Ascending aorta (tissue), 2 donors: ENCODE measurements at regions not wholly inside any gene's neighbourhood (a gene's known extent, or its start where the extent isn't known, plus 50 kb on each side); places are given as distances from the start of the nearest gene placed in this dataset.
"Not testable (repeated sequence)": the region's sequence is repeated elsewhere in the genome, so short reads cannot be mapped to it uniquely, and the experiment has no call there.

ENCODE experiments used
- DNase-seq, 2 donors: peaks; one replicate each; pipeline ENCODE4 v3.0.0-alpha.2; 2019; ENCODE audit warnings: low spot score in 2 of 2
- H3K27ac ChIP-seq, 2 donors: fragments of 200-600 bp; sonication (generic); one replicate each; pipeline ENCODE4 v1.5.1; 2016 to 2017; ENCODE audit warnings: mild to moderate bottlenecking in 1 of 2
- H3K27me3 ChIP-seq: fragments of 200-600 bp; sonication (generic); one replicate; pipeline ENCODE4 v1.5.1; 2017
- H3K36me3 ChIP-seq, 2 donors: fragments of 200-600 bp; sonication (generic); one replicate each; pipeline ENCODE4 v1.5.1; 2016
- H3K4me1 ChIP-seq, 2 donors: fragments of 200-600 bp; sonication (generic); one replicate each; pipeline ENCODE4 v1.5.1; 2016 to 2017; ENCODE audit warnings: mild to moderate bottlenecking in 1 of 2
- H3K4me3 ChIP-seq, 2 donors: fragments of 200-600 bp; sonication (generic); one replicate each; pipeline ENCODE4 v1.5.1; 2016 to 2017; ENCODE audit warnings: mild to moderate bottlenecking in 1 of 2
- H3K9me3 ChIP-seq, 2 donors: fragments of 200-600 bp; sonication (generic); one replicate each; pipeline ENCODE4 v1.5.1; 2016
- intact Hi-C: fragments of 100-400 bp; cut with DNase I; formaldehyde crosslinking; loops from one replicate; pipeline ENCODE4 v1.15.1; 2023
- TF ChIP-seq, protein P1 (sequence below), 3 experiments: fragments of 200-600 bp in 2 of 3; fragments of 450-650 bp in 1 of 3; sonication (generic) in 2 of 3; IDR thresholded peaks; one replicate each; pipeline ENCODE4 v1.5.1; 2016 to 2019; ENCODE audit warnings: antibody characterized with exemption in 3 of 3, mild to moderate bottlenecking in 1 of 3, moderate library complexity in 1 of 3

DNA sequence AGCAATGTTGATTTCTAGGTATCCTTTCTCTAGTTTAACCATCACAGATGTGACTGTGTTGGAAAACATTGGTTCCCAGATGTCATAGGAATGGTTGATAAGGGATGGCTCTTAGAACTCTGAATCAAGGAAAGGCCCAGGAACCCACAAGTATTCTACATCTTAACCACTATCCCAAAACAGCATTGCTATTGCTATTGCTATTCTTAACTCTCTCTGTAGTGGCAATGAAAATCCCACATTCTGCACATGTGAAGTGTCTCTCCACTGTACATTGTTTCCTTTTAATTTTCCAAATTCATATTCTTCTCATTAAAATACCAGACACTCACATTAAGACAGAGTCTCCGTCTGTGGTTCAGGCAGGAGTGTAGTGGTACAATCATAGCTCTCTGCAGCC is 420.4 kb upstream of the RUNX1 start:
- H3K4me3 ChIP-seq, result no peak overlapping the region
- H3K36me3 ChIP-seq, result no peaks in the 10 kb centered on the region
- intact Hi-C loops, result no loop called here
- H3K9me3 ChIP-seq, result no peaks in the 10 kb centered on the region
- TF ChIP-seq, protein P1, sequence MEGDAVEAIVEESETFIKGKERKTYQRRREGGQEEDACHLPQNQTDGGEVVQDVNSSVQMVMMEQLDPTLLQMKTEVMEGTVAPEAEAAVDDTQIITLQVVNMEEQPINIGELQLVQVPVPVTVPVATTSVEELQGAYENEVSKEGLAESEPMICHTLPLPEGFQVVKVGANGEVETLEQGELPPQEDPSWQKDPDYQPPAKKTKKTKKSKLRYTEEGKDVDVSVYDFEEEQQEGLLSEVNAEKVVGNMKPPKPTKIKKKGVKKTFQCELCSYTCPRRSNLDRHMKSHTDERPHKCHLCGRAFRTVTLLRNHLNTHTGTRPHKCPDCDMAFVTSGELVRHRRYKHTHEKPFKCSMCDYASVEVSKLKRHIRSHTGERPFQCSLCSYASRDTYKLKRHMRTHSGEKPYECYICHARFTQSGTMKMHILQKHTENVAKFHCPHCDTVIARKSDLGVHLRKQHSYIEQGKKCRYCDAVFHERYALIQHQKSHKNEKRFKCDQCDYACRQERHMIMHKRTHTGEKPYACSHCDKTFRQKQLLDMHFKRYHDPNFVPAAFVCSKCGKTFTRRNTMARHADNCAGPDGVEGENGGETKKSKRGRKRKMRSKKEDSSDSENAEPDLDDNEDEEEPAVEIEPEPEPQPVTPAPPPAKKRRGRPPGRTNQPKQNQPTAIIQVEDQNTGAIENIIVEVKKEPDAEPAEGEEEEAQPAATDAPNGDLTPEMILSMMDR (IDR thresholded peaks at IDR 0.05), result no peak
- H3K27me3 ChIP-seq, result no peaks in the 10 kb centered on the region
- H3K4me1 ChIP-seq, result no peaks in the 10 kb centered on the region
- H3K27ac ChIP-seq, result no peak overlapping the region
- no peak for DNase-seq

GRCh38 chr21:35468991-35469390 is 419.9 kb upstream of the RUNX1 start:
- no peak for DNase-seq
- Histone ChIP-seq H3K9me3 (no peaks in the 10 kb centered on the region), H3K4me1 (no peaks in the 10 kb centered on the region), H3K27ac (no peak overlapping the region), H3K27me3 (no peaks in the 10 kb centered on the region), H3K4me3 (no peak overlapping the region), H3K36me3 (no peaks in the 10 kb centered on the region)
- intact Hi-C loops, result no loop called here
- TF ChIP-seq, protein P1 (IDR thresholded peaks at IDR 0.05), result no peak

- Histone ChIP-seq H3K36me3 (no peaks in the 10 kb centered on the region), H3K27me3 (no peaks in the 10 kb centered on the region), H3K27ac (no peak overlapping the region), H3K4me3 (no peak overlapping the region), H3K9me3 (no peaks in the 10 kb centered on the region), H3K4me1 (no peaks in the 10 kb centered on the region)
- intact Hi-C loops, result no loop called here
- no peak for DNase-seq
- TF ChIP-seq, protein P1 (IDR thresholded peaks at IDR 0.05), result no peak
Measured at GRCh38 chr21:35467566-35467965, 418.5 kb upstream of the RUNX1 start.

DNA sequence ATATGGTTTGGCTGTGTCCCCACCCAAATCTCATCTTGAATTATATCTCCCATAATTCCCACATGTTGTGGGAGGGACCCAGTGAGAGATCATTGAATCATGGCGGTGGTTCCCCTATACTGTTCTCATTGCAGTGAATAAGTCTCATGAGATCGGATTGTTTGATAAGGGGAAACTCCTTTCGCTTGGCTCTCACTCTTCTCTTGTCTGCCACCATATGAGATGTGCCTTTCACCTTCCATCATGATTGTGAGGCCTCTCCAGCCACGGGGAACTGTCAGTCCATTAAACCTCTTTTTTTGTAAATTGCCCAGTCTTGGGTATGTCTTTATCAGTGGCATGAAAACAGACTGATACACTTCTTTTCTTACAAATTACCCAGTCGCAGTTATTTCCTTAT is 417.6 kb upstream of the RUNX1 start:
- DNase-seq, H3K27ac ChIP-seq, H3K27me3 ChIP-seq, intact Hi-C loops, H3K4me3 ChIP-seq, H3K36me3 ChIP-seq, H3K9me3 ChIP-seq, H3K4me1 ChIP-seq: not testable (repeated sequence)

DNA sequence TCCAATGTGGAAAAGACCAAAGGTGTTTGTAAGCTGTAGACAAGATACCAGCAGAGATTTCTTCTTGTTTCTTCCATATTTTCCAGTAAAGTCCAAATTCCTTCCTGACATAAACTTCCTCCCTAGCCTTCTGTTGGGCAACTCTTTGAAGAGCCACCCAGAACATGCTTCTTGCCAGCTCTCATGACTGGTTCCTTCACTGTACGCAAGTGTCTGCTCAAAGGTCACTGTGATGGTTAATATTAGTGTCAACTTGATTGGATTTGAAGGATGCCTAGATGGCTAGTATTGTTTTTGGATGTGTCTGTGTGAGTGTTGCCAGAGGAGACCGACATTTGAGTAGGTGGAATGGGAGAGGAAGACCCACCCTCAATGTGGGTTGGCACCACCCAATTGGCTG is 416.6 kb upstream of the RUNX1 start:
- H3K36me3 ChIP-seq, result no peaks in the 10 kb centered on the region
- no peaks in the 10 kb centered on the region for H3K27me3 ChIP-seq
- TF ChIP-seq, protein P1 (IDR thresholded peaks at IDR 0.05), result no peak
- no peaks in the 10 kb centered on the region for H3K9me3 ChIP-seq
- no peak for DNase-seq
- H3K27ac ChIP-seq, result no peak overlapping the region
- no peaks in the 10 kb centered on the region for H3K4me1 ChIP-seq
- intact Hi-C loops, result no loop called here
- H3K4me3 ChIP-seq, result no peak overlapping the region

- no peaks in the 10 kb centered on the region for H3K27me3 ChIP-seq
- H3K36me3 ChIP-seq, result no peaks in the 10 kb centered on the region
- H3K9me3 ChIP-seq, result no peaks in the 10 kb centered on the region
- no peak overlapping the region for H3K4me3 ChIP-seq
- DNase-seq, result no peak
- H3K4me1 ChIP-seq, result no peaks in the 10 kb centered on the region
- intact Hi-C loops, result no loop called here
- no peak overlapping the region for H3K27ac ChIP-seq
- TF ChIP-seq, protein P1 (IDR thresholded peaks at IDR 0.05), result no peak
Measured at GRCh38 chr21:35461700-35462099, 412.6 kb upstream of the RUNX1 start.
